ENCODE measurements at regions not wholly inside any gene's neighbourhood (a gene's known extent, or its start where the extent isn't known, plus 50 kb on each side); places are given as distances from the start of the nearest gene placed in this dataset.

DNA sequence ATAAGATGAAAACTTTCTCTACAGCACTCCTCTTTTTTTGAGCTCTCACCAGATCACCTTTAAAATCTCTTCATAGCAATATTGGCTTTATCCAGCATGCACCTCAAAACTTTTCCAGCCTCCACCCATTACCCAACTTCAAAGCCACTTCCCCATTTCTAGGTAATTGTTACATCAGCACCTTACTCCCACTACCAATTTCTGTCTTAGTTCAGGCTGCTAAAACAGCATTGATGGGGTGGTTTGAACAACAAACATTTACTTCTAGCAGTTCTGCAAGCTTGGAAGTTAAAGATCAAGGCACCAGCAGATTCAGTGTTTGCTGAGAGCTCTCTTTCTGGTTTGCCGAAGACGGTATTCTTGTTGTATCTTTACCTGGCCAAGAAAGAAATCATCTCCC lies 114.0 kb upstream of the SLC39A10 start:
- no peak for TF ChIP-seq MYC (IDR thresholded peaks at IDR 0.05; ENCODE audit: low read depth, low read length)
- TF ChIP-seq, protein P1, sequence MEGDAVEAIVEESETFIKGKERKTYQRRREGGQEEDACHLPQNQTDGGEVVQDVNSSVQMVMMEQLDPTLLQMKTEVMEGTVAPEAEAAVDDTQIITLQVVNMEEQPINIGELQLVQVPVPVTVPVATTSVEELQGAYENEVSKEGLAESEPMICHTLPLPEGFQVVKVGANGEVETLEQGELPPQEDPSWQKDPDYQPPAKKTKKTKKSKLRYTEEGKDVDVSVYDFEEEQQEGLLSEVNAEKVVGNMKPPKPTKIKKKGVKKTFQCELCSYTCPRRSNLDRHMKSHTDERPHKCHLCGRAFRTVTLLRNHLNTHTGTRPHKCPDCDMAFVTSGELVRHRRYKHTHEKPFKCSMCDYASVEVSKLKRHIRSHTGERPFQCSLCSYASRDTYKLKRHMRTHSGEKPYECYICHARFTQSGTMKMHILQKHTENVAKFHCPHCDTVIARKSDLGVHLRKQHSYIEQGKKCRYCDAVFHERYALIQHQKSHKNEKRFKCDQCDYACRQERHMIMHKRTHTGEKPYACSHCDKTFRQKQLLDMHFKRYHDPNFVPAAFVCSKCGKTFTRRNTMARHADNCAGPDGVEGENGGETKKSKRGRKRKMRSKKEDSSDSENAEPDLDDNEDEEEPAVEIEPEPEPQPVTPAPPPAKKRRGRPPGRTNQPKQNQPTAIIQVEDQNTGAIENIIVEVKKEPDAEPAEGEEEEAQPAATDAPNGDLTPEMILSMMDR (IDR thresholded peaks at IDR 0.05; ENCODE audit: extremely low read depth in 1 of 2, insufficient read depth in 1 of 2, low read depth in 1 of 2, low read length in 2 of 2), result no peak
- no peak for TF ChIP-seq POLR2A (IDR thresholded peaks at IDR 0.05; ENCODE audit: low read depth, low read length)
- no peak for TF ChIP-seq POLR2AphosphoS5 (IDR thresholded peaks at IDR 0.05; ENCODE audit: insufficient read depth, low read depth, low read length)

All from endothelial cell of umbilical vein (primary cell).